GM18511 (cell line): ENCODE measurements at regions not wholly inside any gene's neighbourhood (a gene's known extent, or its start where the extent isn't known, plus 50 kb on each side); places are given as distances from the start of the nearest gene placed in this dataset.

ENCODE experiments used
- ATAC-seq: cut with Tn5 transposase; IDR thresholded peaks from one replicate; pipeline ENCODE4 v1.9.1; 2021; ENCODE audit warnings: mild to moderate bottlenecking, moderate library complexity; ENCODE audit not compliant: unreplicated experiment

GRCh38 chr14:85788470-85789233, 258.7 kb downstream of the FLRT2 start:
- no peak for ATAC-seq

- ATAC-seq: no peak
These were observed 236.4 kb downstream of the FLRT2 start for GRCh38 chr14:85766295-85766694.

- ATAC-seq: no peak
These were observed 234.9 kb downstream of the FLRT2 start for GRCh38 chr14:85764822-85765221.

GRCh38 chr14:85762526-85762925, 232.6 kb downstream of the FLRT2 start:
- no peak for ATAC-seq

GRCh38 chr14:85752175-85752574, 222.2 kb downstream of the FLRT2 start:
- no peak for ATAC-seq

- no peak for ATAC-seq
These were observed 214.6 kb downstream of the FLRT2 start for GRCh38 chr14:85744573-85744972.

GRCh38 chr14:85732031-85732430, 202.1 kb downstream of the FLRT2 start:
- no peak for ATAC-seq

- no peak for ATAC-seq
These were observed 201.2 kb downstream of the FLRT2 start for GRCh38 chr14:85731186-85731585.

GRCh38 chr14:85728476-85729065, 198.6 kb downstream of the FLRT2 start:
- no peak for ATAC-seq

- ATAC-seq: no peak
These were observed 184.1 kb downstream of the FLRT2 start for GRCh38 chr14:85714069-85714468.

GRCh38 chr14:85711620-85712019, 181.7 kb downstream of the FLRT2 start:
- ATAC-seq: no peak
